H9 (cell line): ENCODE measurements at regions not wholly inside any gene's neighbourhood (a gene's known extent, or its start where the extent isn't known, plus 50 kb on each side); places are given as distances from the start of the nearest gene placed in this dataset.

Experiments used
- DNase-seq: peaks from one replicate; pipeline ENCODE4 v3.0.0-alpha.2; 2017
- H2AFZ ChIP-seq: one replicate; pipeline ENCODE4 v1.6.1; 2013; ENCODE audit warnings: mild to moderate bottlenecking, low read length, control low read depth, moderate library complexity
- H2AK5ac ChIP-seq: 2 replicates; pipeline ENCODE4 v1.6.1; 2013; ENCODE audit warnings: low read length, control low read depth, mixed read lengths; ENCODE audit not compliant: insufficient read length
- H2BK120ac ChIP-seq: one replicate; pipeline ENCODE4 v1.6.1; 2013; ENCODE audit warnings: low read depth, mild to moderate bottlenecking, low read length, control low read depth, inconsistent platforms; ENCODE audit not compliant: poor library complexity, severe bottlenecking
- H2BK12ac ChIP-seq: 2 replicates; pipeline ENCODE4 v1.6.1; 2013; ENCODE audit warnings: low read length, control low read depth, mixed read lengths, low read depth; ENCODE audit not compliant: insufficient read length
- H2BK15ac ChIP-seq: 2 replicates; pipeline ENCODE4 v1.6.1; 2013; ENCODE audit warnings: low read depth, low read length, control low read depth
- H2BK20ac ChIP-seq: one replicate; pipeline ENCODE4 v1.6.1; 2013; ENCODE audit warnings: low read depth, mild to moderate bottlenecking, low read length, control low read depth, inconsistent platforms; ENCODE audit not compliant: poor library complexity, severe bottlenecking
- H2BK5ac ChIP-seq: 2 replicates; pipeline ENCODE4 v1.6.1; 2013; ENCODE audit warnings: low read length, control low read depth, mixed read lengths; ENCODE audit not compliant: insufficient read length
- H3K14ac ChIP-seq: 2 replicates; pipeline ENCODE4 v1.6.1; 2013; ENCODE audit warnings: low read length, control low read depth; ENCODE audit not compliant: insufficient read depth
- H3K18ac ChIP-seq: 2 replicates; pipeline ENCODE4 v1.6.1; 2013; ENCODE audit warnings: low read depth, mild to moderate bottlenecking, mixed read lengths, low read length, control low read depth; ENCODE audit not compliant: insufficient read length
- H3K23ac ChIP-seq: 2 replicates; pipeline ENCODE4 v1.6.1; 2013; ENCODE audit warnings: low read length, control low read depth, mixed read lengths, low read depth; ENCODE audit not compliant: insufficient read length
- H3K23me2 ChIP-seq: 2 replicates; pipeline ENCODE4 v1.6.1; 2013; ENCODE audit warnings: low read depth, mild to moderate bottlenecking, mixed read lengths, low read length, control low read depth; ENCODE audit not compliant: insufficient read length, poor library complexity, severe bottlenecking
- H3K27ac ChIP-seq: 2 replicates; pipeline ENCODE4 v1.5.1; 2013; ENCODE audit warnings: low read length, control low read depth, mixed read lengths, low read depth; ENCODE audit not compliant: insufficient read length
- H3K27me3 ChIP-seq: 2 replicates; pipeline ENCODE4 v1.6.1; 2013; ENCODE audit warnings: low read length, control low read depth, inconsistent platforms; ENCODE audit not compliant: insufficient read depth
- H3K4ac ChIP-seq: 2 replicates; pipeline ENCODE4 v1.6.1; 2013; ENCODE audit warnings: low read depth, mild to moderate bottlenecking, control low read depth, inconsistent platforms, low read length, moderate library complexity
- H3K4me1 ChIP-seq: 2 replicates; pipeline ENCODE4 v1.6.1; 2013; ENCODE audit warnings: low read length, control low read depth, inconsistent platforms; ENCODE audit not compliant: insufficient read depth
- H3K4me2 ChIP-seq: 2 replicates; pipeline ENCODE4 v1.6.1; 2013; ENCODE audit warnings: low read length, control low read depth, mixed read lengths; ENCODE audit not compliant: insufficient read length, insufficient read depth
- H3K56ac ChIP-seq: 2 replicates; pipeline ENCODE4 v1.6.1; 2013; ENCODE audit warnings: low read depth, mild to moderate bottlenecking, mixed read lengths, low read length, control low read depth; ENCODE audit not compliant: insufficient read length
- H3K79me1 ChIP-seq: 2 replicates; pipeline ENCODE4 v1.6.1; 2013; ENCODE audit warnings: low read depth, mild to moderate bottlenecking, moderate library complexity, low read length, control low read depth, inconsistent platforms; ENCODE audit not compliant: insufficient read depth, poor library complexity, severe bottlenecking
- H3K79me2 ChIP-seq: 2 replicates; pipeline ENCODE4 v1.6.1; 2013; ENCODE audit warnings: low read length, control low read depth, inconsistent platforms; ENCODE audit not compliant: insufficient read depth
- H3K9ac ChIP-seq: 2 replicates; pipeline ENCODE4 v1.6.1; 2013; ENCODE audit warnings: low read length, control low read depth, mixed read lengths; ENCODE audit not compliant: insufficient read length; ENCODE audit errors: extremely low read depth
- H3K9me3 ChIP-seq: one replicate; pipeline ENCODE4 v1.6.1; 2013; ENCODE audit warnings: low read depth, low read length, inconsistent platforms; ENCODE audit not compliant: control insufficient read depth
- H3T11ph ChIP-seq: one replicate; pipeline ENCODE4 v1.6.1; 2013; ENCODE audit warnings: mild to moderate bottlenecking, low read length, control low read depth, inconsistent platforms
- H4K20me1 ChIP-seq: one replicate; pipeline ENCODE4 v1.6.1; 2013; ENCODE audit not compliant: control insufficient read depth, insufficient read length, insufficient read depth
- H4K5ac ChIP-seq: 2 replicates; pipeline ENCODE4 v1.6.1; 2013; ENCODE audit warnings: low read depth, mild to moderate bottlenecking, mixed read lengths, low read length, control low read depth; ENCODE audit not compliant: insufficient read length
- H4K8ac ChIP-seq: replicated peaks from 2 replicates; pipeline ENCODE4 v1.6.1; 2013; ENCODE audit warnings: low read length, control low read depth, mixed read lengths, low read depth; ENCODE audit not compliant: insufficient read length
- H4K91ac ChIP-seq: 2 replicates; pipeline ENCODE4 v1.6.1; 2013; ENCODE audit warnings: low read depth, mild to moderate bottlenecking, moderate library complexity, mixed read lengths, low read length, control low read depth; ENCODE audit not compliant: insufficient read length
- H3K27ac Mint-ChIP-seq, 3 experiments: 2 replicates in 2 of 3; 3 replicates in 1 of 3; pipeline ENCODE4 v1.8.0; 2020 to 2021; ENCODE audit warnings: mixed read lengths in 3 of 3, mild to moderate bottlenecking in 1 of 3, moderate library complexity in 1 of 3
- H3K27me3 Mint-ChIP-seq: 2 replicates; pipeline ENCODE4 v1.8.0; 2021; ENCODE audit warnings: low read depth, mild to moderate bottlenecking, moderate library complexity, mixed read lengths
- H3K36me3 Mint-ChIP-seq, 3 experiments: 2 replicates in 2 of 3; 3 replicates in 1 of 3; pipeline ENCODE4 v1.8.0; 2020 to 2021; ENCODE audit warnings: low read depth in 3 of 3, mixed read lengths in 3 of 3; ENCODE audit not compliant: insufficient read depth in 1 of 3
- H3K4me1 Mint-ChIP-seq, 2 experiments: 2 replicates each; pipeline ENCODE4 v1.8.0; 2020; ENCODE audit warnings: mixed read lengths in 2 of 2
- H3K4me3 Mint-ChIP-seq, 2 experiments: 2 replicates in 1 of 2; 3 replicates in 1 of 2; pipeline ENCODE4 v1.8.0; 2020 to 2021; ENCODE audit warnings: mild to moderate bottlenecking in 2 of 2, mixed read lengths in 2 of 2, moderate library complexity in 1 of 2
- H3K9me3 Mint-ChIP-seq, 2 experiments: 2 replicates in 1 of 2; 3 replicates in 1 of 2; pipeline ENCODE4 v1.8.0; 2020; ENCODE audit warnings: mild to moderate bottlenecking in 2 of 2, mixed read lengths in 2 of 2, moderate library complexity in 1 of 2
- CTCF ChIP-seq: fragments of 200-600 bp; sonication (generic); conservative IDR thresholded peaks from 3 replicates; pipeline ENCODE4 v1.8.0; 2021; ENCODE audit warnings: antibody characterized with exemption, mild to moderate bottlenecking
- WGBS: extraction: QIAGEN DNeasy Blood & Tissue Kit; methylation state at CpG from one replicate; pipeline ENCODE4 v1.1.7; 2013; ENCODE audit warnings: missing lambda C conversion rate, low lambda C conversion rate, mixed read lengths; ENCODE audit not compliant: insufficient read length; ENCODE audit errors: extremely low coverage; 5-methylcytosine and 5-hydroxymethylcytosine counted together

DNA sequence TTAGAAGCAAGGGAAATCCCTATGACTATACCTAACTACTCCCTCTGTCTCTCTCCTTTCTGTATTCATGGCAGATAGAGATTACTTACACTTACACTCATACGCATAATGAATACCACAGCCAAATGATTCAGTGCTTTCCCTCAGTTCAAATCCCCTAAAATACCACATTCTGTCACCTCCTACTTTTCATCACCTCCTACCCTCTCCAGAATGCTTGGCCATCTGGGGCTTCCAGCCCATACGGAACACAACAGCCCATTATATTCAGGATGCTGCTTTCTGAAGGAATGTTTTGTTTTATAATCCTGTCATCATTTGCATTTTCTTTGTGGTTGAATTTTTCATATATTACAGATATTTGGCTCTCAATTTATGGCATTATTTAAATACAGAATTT is 361.6 kb downstream of the GRIA2 start:
- H3K23ac ChIP-seq: no peak overlapping the region
- no peak overlapping the region for H3K18ac ChIP-seq
- H2BK15ac ChIP-seq: no peak overlapping the region
- H4K5ac ChIP-seq: no peak overlapping the region
- no peak overlapping the region for H2BK20ac ChIP-seq
- no peak overlapping the region for H3K14ac ChIP-seq
- H2AFZ ChIP-seq: no peak overlapping the region
- H3K23me2 ChIP-seq: no peaks in the 10 kb centered on the region
- H3K4ac ChIP-seq: no peak overlapping the region
- H3K79me1 ChIP-seq: no peaks in the 10 kb centered on the region
- DNase-seq: no peak
- H3K4me2 ChIP-seq: no peak overlapping the region
- WGBS: no CpG with 5 or more reads among the region's 2 CpGs
- Mint-ChIP-seq H3K4me3 (no peak overlapping the region), H3K36me3 (no peaks in the 10 kb centered on the region; a peak in 1 of 7 replicates), H3K27ac (0 out of 7 replicates have a peak overlapping the region, but pooled peaks of 1 of the 3 experiments have one; percentile 6), H3K9me3 (peaks cover 0 to 4% of the 10 kb centered on the region in 2 experiments; a peak in 1 of 5 replicates), H3K27me3 (no peaks in the 10 kb centered on the region), H3K4me1 (peaks cover 0 to 4% of the 10 kb centered on the region in 2 experiments; a peak in 1 of 4 replicates)
- no peak overlapping the region for H3K56ac ChIP-seq
- H2BK5ac ChIP-seq: no peak overlapping the region
- H2AK5ac ChIP-seq: no peak overlapping the region
- no peak overlapping the region for H3K9ac ChIP-seq
- no peak overlapping the region for H3K27ac ChIP-seq
- H2BK120ac ChIP-seq: no peak overlapping the region
- no peaks in the 10 kb centered on the region for H4K20me1 ChIP-seq
- no peaks in the 10 kb centered on the region for H3K27me3 ChIP-seq
- H2BK12ac ChIP-seq: no peak overlapping the region
- no peak overlapping the region for H4K8ac ChIP-seq
- no peak for TF ChIP-seq CTCF
- H3T11ph ChIP-seq: no peak overlapping the region
- no peaks in the 10 kb centered on the region for H3K79me2 ChIP-seq
- no peaks in the 10 kb centered on the region for H3K4me1 ChIP-seq
- H3K9me3 ChIP-seq: no peaks in the 10 kb centered on the region
- no peak overlapping the region for H4K91ac ChIP-seq
